HG03457 (cell line): ENCODE measurements at regions not wholly inside any gene's neighbourhood (a gene's known extent, or its start where the extent isn't known, plus 50 kb on each side); places are given as distances from the start of the nearest gene placed in this dataset.

ENCODE experiments used
- ATAC-seq: cut with Tn5 transposase; IDR thresholded peaks from one replicate; pipeline ENCODE4 v1.9.1; 2021; ENCODE audit warnings: moderate number of reproducible peaks; ENCODE audit not compliant: unreplicated experiment

DNA sequence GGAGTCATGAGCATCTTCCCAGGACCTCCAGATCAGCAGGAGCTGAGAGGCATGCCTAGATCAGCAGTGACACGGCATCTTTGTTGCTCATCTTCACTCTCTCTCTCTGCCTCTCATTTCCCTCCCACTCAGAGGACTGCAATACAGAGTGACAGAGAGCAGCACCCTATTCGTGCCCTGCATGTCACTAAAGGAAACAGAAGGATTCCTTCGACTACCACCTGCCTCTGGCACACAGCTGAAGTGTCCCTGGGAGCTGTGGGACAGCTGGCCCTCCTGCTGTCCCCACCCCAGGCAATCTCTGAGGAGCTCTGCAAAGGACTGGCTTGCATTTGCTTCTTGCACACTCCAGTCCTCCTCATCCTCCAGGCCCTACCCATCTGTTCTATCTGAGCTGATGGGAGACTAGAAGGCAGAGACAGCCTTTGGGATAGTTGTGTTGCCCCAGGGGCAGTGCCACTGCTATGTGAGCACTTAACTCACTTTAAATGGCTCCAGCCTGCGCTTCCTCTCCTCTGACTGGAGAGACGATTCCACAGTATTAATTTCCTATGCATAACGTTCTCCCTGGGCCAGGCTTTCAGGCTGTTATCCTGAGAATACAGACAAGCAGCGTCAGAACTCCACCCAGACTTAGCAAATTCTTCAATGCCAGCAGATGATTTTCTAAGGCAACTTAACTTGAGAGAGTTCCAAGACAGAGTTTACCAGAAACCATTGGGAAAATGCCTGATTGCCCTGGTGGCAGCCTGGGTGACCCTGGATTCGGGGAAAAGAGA lies 167.6 kb upstream of the MAP1B start:
- no peak for ATAC-seq

- ATAC-seq: no peak
Observed at GRCh38 chr5:71943874-71944273, 163.4 kb upstream of the MAP1B start.

GRCh38 chr5:71945436-71945835 lies 161.8 kb upstream of the MAP1B start:
- no peak for ATAC-seq

DNA sequence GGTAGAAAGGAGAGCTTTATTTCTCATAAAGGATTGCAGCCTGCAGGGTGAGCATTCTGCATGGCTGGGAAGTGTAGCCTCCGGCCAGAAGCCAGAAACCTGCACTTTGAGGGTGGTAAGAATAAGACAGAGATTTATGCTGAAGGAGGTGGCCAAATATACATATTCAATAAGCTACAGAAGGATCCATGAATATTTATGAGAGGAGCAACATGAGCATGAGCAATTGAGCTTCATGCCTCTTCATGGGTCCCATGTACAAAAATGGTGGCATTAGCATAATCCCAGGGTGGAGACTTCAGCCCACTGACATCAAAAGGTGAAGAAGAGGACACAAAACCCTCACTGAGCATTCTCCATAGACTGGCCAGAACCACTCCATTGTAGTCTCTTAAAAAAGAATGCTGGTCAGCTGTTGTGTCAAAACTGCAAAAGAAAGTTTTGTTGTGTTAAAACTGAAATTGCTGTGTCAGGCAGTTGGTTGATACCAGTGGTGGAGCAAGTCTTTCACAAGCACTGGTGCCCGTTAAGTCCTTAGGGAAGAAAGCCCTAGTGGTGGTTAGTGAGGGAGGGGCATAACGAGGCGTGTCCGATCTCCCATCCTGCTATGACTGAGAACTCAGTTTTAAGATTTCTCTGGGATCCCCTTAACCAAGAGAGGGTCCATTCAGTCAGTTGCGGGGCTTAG lies 160.8 kb upstream of the MAP1B start:
- no peak for ATAC-seq

- no peak for ATAC-seq
Observed at GRCh38 chr5:71948206-71948605, 159.1 kb upstream of the MAP1B start.

DNA sequence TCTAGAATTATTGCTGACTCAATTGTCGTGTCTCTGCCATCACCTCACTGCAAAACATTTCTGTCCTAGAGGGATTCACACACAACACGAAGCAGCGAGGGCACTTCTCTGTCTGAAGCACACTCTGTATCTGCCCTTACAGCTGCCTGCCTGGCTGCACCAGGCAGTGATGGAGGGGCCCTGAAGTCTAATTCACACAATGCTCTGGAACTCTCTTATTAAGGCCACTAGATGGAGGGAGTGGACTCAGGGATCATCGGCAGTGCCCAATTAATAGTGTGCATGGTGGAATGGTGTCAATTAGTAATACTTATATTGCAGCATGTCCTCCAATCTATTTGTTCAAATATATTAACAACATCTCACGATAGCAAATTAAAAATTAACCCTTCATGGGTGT lies 157.5 kb upstream of the MAP1B start:
- ATAC-seq: no peak

GRCh38 chr5:71953866-71954265 lies 153.4 kb upstream of the MAP1B start:
- ATAC-seq: no peak

DNA sequence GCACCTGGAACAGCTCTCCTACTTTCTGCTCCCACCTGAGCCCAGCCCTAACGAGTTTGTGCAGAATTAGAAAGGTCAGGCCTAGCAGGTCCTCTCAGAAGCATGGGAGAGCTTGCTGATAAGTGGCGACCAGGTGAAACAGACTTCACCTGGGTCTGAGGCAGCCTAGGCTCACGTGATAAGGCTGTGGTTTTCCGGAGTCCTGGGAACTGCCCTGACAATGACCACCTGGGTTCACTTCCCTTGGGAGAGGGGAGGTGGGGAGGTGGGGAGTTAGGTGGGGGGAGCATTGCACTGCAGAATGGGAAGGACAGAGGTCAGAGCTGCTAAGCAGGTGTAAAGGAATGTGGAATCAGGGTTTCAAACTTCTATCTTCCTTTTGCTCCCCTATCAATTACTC lies 152.9 kb upstream of the MAP1B start:
- no peak for ATAC-seq

GRCh38 chr5:71955723-71956122 lies 151.6 kb upstream of the MAP1B start:
- no peak for ATAC-seq

- ATAC-seq: no peak
Observed at GRCh38 chr5:71957292-71957898, 149.9 kb upstream of the MAP1B start.

DNA sequence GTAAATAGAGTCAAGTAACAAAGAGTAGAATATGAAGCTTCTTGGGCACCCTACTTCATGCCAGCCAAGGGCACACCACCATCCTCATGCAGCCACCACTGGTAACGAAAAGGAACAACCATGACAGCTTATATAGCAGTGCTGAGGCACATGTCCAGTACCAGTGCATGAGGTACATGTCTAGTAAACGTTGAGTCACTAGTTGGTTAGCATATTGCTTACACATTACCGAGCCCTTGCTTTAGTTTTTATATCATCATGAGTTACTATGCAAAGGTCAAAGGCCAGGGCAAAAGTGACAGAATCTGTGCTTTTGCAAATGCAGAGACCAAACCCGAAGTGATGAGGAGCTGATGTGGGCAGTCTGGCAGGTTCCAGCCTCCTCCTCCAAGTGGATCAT lies 147.1 kb upstream of the MAP1B start:
- no peak for ATAC-seq

DNA sequence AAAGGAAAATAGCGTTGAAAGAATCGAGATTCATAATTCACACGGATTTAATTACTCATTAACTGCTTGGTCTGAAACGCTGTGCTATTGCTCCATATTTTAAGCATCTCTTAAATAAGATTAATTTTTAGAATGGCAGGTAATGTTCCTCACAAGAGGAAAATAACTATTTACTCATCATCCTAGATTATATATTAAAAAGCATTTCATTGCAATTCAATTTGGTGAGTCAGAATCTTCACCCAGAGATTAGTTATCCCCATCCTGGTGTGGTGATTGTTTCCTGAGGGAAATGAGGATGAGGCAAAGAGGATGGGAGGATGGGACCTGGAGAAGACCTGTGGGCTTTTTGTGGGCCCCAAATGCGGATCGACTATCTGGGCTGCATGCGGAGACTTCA lies 145.5 kb upstream of the MAP1B start:
- no peak for ATAC-seq

- no peak for ATAC-seq
Observed at GRCh38 chr5:71969460-71969859, 137.8 kb upstream of the MAP1B start.

DNA sequence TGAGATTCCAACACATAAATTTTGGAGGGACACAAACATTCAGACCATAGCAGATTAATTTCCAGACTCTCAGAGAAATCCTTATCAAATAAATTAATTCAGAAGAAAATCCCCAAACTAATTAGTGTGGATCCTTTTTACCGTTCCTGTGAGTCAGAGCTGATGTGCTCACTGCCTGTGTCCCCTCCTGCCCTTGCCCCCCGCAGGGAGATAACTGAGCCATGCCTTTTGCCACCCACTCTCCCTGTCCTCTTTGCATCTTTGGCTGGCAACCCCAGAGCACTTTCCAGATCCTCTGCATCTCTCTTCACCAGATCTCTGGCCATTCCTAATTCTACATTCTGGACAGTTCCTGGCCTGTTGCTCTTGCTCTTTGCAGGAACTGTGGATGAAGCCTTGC lies 135.4 kb upstream of the MAP1B start:
- no peak for ATAC-seq

DNA sequence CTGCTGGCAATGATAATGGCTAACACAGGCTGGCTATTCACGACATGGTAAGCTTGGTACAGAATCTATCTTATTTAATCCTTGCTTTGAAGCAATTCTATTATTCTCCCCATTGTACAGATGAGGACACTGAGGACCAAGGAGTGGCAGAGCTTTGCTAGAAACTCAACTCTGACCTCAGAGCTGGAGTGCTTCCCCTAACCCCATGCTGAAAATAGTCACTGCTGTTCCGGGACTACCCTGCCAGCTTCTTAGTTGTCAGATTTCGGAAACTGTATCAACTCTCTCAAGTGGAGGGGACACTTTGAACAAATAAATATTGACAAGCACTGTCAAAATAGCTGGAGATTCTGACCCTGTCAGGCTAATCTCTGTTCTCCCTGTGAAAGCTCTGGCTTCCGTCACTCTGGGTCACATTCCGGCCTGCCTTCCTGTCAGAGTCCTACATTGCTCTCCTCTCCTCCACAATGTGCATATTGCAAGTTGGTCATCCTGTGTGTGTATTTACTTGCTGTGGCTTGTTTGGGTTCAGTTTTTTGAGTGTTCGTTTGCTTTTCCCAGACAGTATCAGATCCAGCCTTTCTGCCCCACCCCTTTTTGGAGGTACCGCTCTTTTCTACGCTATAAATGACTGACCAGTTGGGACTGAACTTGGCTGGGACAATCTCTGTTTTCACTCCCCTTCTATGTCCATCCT lies 134.3 kb upstream of the MAP1B start:
- no peak for ATAC-seq

DNA sequence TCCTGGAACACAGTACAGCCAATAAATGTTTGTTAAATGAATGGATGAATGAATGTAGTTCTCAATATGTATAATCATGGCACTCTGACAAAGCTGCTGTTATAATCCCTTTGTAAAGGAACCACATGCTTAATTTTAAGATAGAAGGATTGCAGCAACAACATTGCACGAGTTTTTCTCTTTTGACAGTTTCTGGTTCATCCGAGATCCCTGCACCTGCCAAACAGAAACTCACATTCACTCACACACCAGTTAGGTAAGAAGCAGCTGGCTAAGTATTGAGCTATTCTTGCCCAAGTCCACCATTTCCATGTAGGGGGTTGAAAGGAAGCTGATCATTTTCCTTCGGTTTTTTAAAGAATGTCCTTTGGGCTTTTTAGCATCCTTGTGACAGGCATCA lies 133.7 kb upstream of the MAP1B start:
- ATAC-seq: no peak

- no peak for ATAC-seq
Observed at GRCh38 chr5:71974165-71974564, 133.1 kb upstream of the MAP1B start.

- no peak for ATAC-seq
Observed at GRCh38 chr5:71974622-71975021, 132.7 kb upstream of the MAP1B start.

DNA sequence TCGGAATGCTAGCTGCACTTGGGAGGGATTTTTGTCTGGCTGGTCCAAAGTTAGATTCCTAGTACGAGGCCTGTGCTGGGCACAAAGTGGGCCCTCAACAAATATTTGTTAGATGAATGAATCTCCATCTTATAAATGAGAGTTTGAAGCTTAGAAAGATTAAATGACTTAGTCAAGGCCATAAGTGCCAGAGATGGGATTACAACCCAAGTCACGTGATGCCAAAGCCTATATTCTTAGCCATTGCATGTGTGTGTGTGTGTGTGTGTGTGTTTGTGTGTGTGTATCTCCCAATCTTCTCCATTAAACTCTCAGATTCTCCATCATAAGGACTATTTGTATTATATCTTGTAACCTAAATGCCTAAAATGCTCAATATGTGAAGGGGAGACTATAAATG lies 130.8 kb upstream of the MAP1B start:
- no peak for ATAC-seq

GRCh38 chr5:71977311-71977710 lies 130.0 kb upstream of the MAP1B start:
- no peak for ATAC-seq

- no peak for ATAC-seq
Observed at GRCh38 chr5:71978216-71978615, 129.1 kb upstream of the MAP1B start.
